Calu3 (cell line): ENCODE measurements at regions not wholly inside any gene's neighbourhood (a gene's known extent, or its start where the extent isn't known, plus 50 kb on each side); places are given as distances from the start of the nearest gene placed in this dataset.

Experiments
- BruUV-seq: library from RNA; stranded (reverse); fragments of 400-500 nt; replicated peaks from 2 replicates; lab custom pipeline; 2021; lab: Mats Ljungman, UMichigan
- CTCF ChIA-PET: fragments of 300-600 bp; sonication (Branson Sonifier 250); formaldehyde crosslinking; loops from one replicate; lab custom pipeline; 2022; ENCODE audit warnings: antibody characterized with exemption; lab: Charles Lee
- DNase-seq: peaks from one replicate; pipeline ENCODE4 v3.0.0; 2022
- H3K27ac Mint-ChIP-seq: one replicate; pipeline ENCODE4 v1.8.0; 2022; ENCODE audit warnings: mixed read lengths; ENCODE audit not compliant: unreplicated experiment
- H3K27me3 Mint-ChIP-seq: one replicate; pipeline ENCODE4 v1.8.0; 2022; ENCODE audit warnings: mixed read lengths; ENCODE audit not compliant: unreplicated experiment
- H3K36me3 Mint-ChIP-seq: one replicate; pipeline ENCODE4 v1.8.0; 2022; ENCODE audit warnings: mild to moderate bottlenecking, moderate library complexity, mixed read lengths; ENCODE audit not compliant: insufficient read depth, unreplicated experiment
- H3K4me1 Mint-ChIP-seq: one replicate; pipeline ENCODE4 v1.8.0; 2022; ENCODE audit warnings: mild to moderate bottlenecking, low read depth, mixed read lengths; ENCODE audit not compliant: unreplicated experiment
- H3K4me3 Mint-ChIP-seq: one replicate; pipeline ENCODE4 v1.8.0; 2022; ENCODE audit warnings: mild to moderate bottlenecking, low read depth, moderate library complexity, mixed read lengths; ENCODE audit not compliant: unreplicated experiment
- H3K9me3 Mint-ChIP-seq: one replicate; pipeline ENCODE4 v1.8.0; 2022; ENCODE audit warnings: low read depth, mixed read lengths; ENCODE audit not compliant: unreplicated experiment
- CTCF ChIP-seq: fragments of 200-600 bp; IDR thresholded peaks from one replicate; pipeline ENCODE4 v1.8.0; 2022; ENCODE audit warnings: antibody characterized with exemption; ENCODE audit not compliant: unreplicated experiment
- intact Hi-C: fragments of 100-400 bp; cut with micrococcal nuclease; formaldehyde crosslinking; loops from one replicate; pipeline ENCODE4 v1.10.0; 2022; ENCODE audit not compliant: unreplicated experiment

GRCh38 chr5:113678924-113679575 lies 165.6 kb downstream of the YTHDC2 start:
- CTCF ChIA-PET = no interaction called here
- no TSS peak for BruUV-seq

GRCh38 chr5:113680534-113680933 lies 167.0 kb downstream of the YTHDC2 start:
- BruUV-seq = no TSS peak
- TF ChIP-seq CTCF = no peak
- CTCF ChIA-PET = interaction anchor here (0.6 to 0.9 kb wide), 3 partner anchors 126 to 781 kb away, joined by 3 read pairs; no protein-coding TSS in a partner anchor
- no peaks in the 10 kb centered on the region for H3K4me1 Mint-ChIP-seq
- peaks cover 27% of the 10 kb centered on the region for H3K27me3 Mint-ChIP-seq
- H3K4me3 Mint-ChIP-seq = no peak overlapping the region
- no peaks in the 10 kb centered on the region for H3K36me3 Mint-ChIP-seq
- intact Hi-C loops = no loop called here
- DNase-seq = no peak
- no peaks in the 10 kb centered on the region for H3K9me3 Mint-ChIP-seq
- H3K27ac Mint-ChIP-seq = no peak overlapping the region

More at GRCh38 chr5:113678924-113679575, 165.6 kb downstream of the YTHDC2 start:
- peak; percentile 61 for DNase-seq
- H3K27ac Mint-ChIP-seq = no peak overlapping the region
- H3K36me3 Mint-ChIP-seq = no peaks in the 10 kb centered on the region
- intact Hi-C loops = loop anchor here (1.0 to 5.0 kb wide), 8 partner anchors 128 to 1390 kb away; no protein-coding TSS in a partner anchor
- peak; percentile 78 for TF ChIP-seq CTCF
- H3K27me3 Mint-ChIP-seq = peaks cover 27% of the 10 kb centered on the region
- H3K4me1 Mint-ChIP-seq = no peaks in the 10 kb centered on the region
- H3K4me3 Mint-ChIP-seq = no peak overlapping the region
- H3K9me3 Mint-ChIP-seq = no peaks in the 10 kb centered on the region

GRCh38 chr5:113682497-113683136 lies 169.1 kb downstream of the YTHDC2 start:
- no peak overlapping the region for H3K4me3 Mint-ChIP-seq
- TF ChIP-seq CTCF = no peak
- BruUV-seq = no TSS peak
- no peaks in the 10 kb centered on the region for H3K9me3 Mint-ChIP-seq
- H3K4me1 Mint-ChIP-seq = no peaks in the 10 kb centered on the region
- H3K27me3 Mint-ChIP-seq = peaks cover 21% of the 10 kb centered on the region
- CTCF ChIA-PET = interaction anchor here (0.9 to 1.4 kb wide), 5 partner anchors 9 to 778 kb away, joined by 3 to 6 read pairs (median 3); no protein-coding TSS in a partner anchor
- H3K36me3 Mint-ChIP-seq = no peaks in the 10 kb centered on the region
- no peak overlapping the region for H3K27ac Mint-ChIP-seq
- intact Hi-C loops = no loop called here
- no peak for DNase-seq

- no peak overlapping the region for H3K4me3 Mint-ChIP-seq
- intact Hi-C loops = no loop called here
- CTCF ChIA-PET = interaction anchor here (1.2 kb wide), 1 partner anchor 778 kb away, joined by 3 read pairs; no protein-coding TSS in a partner anchor
These were observed 169.7 kb downstream of the YTHDC2 start for GRCh38 chr5:113683211-113683610.

More at GRCh38 chr5:113683211-113683610, 169.7 kb downstream of the YTHDC2 start:
- Mint-ChIP-seq H3K4me1 (no peaks in the 10 kb centered on the region), H3K9me3 (no peaks in the 10 kb centered on the region), H3K27ac (no peak overlapping the region), H3K27me3 (peaks cover 17% of the 10 kb centered on the region), H3K36me3 (no peaks in the 10 kb centered on the region)
- BruUV-seq = no TSS peak
- no peak for TF ChIP-seq CTCF
- no peak for DNase-seq
